ENCODE measurements at regions not wholly inside any gene's neighbourhood (a gene's known extent, or its start where the extent isn't known, plus 50 kb on each side); places are given as distances from the start of the nearest gene placed in this dataset.

- Histone ChIP-seq H3K18ac (ENCODE audit: low read length) (no peak overlapping the region), H2BK120ac (ENCODE audit: insufficient read depth, low read length, poor library complexity) (no peak overlapping the region), H2BK5ac (ENCODE audit: low read depth, low read length, poor library complexity) (no peak overlapping the region), H2AK5ac (ENCODE audit: low read length) (no peak overlapping the region), H4K91ac (ENCODE audit: low read depth, low read length) (no peak overlapping the region), H3K27ac (ENCODE audit: low read depth, low read length) (no peak overlapping the region), H2BK12ac (ENCODE audit: low read length) (no peak overlapping the region), H3K27me3 (ENCODE audit: insufficient read depth, low read length) (no peaks in the 10 kb centered on the region), H3K4me1 (ENCODE audit: control insufficient read depth in 1 of 2, insufficient read depth in 2 of 2, low read length in 2 of 2) (peaks cover 0 to 6% of the 10 kb centered on the region in 2 experiments), H3K14ac (ENCODE audit: low read length) (no peak overlapping the region), H3K9me3 (ENCODE audit: insufficient read depth, low read depth, low read length) (no peaks in the 10 kb centered on the region), H3K79me1 (ENCODE audit: low read length) (no peaks in the 10 kb centered on the region), H2AFZ (ENCODE audit: insufficient read depth, low read length, poor library complexity) (no peak overlapping the region), H3K4ac (ENCODE audit: low read depth, low read length) (no peak overlapping the region), H4K8ac (ENCODE audit: low read depth, low read length) (no peak overlapping the region), H3K4me2 (ENCODE audit: low read length) (no peak overlapping the region), H3K36me3 (ENCODE audit: control insufficient read depth in 1 of 2, insufficient read depth in 2 of 2, low read length in 2 of 2) (no peaks in the 10 kb centered on the region), H3K9ac (ENCODE audit: low read length) (no peak overlapping the region), H3K23ac (ENCODE audit: low read length) (no peak overlapping the region), H3K79me2 (ENCODE audit: control insufficient read depth, insufficient read depth, low read length, poor library complexity) (no peaks in the 10 kb centered on the region), H4K12ac (ENCODE audit: low read depth, low read length) (no peak overlapping the region), H3K4me3 (ENCODE audit: low read depth, low read length) (no peak overlapping the region)
- DNase-seq: no peak
- no CpG with 5 or more reads among the region's 3 CpGs for WGBS (ENCODE audit: extremely low coverage, insufficient coverage, insufficient read length)
Observed at GRCh38 chr4:129371926-129372325, 276.0 kb downstream of the C4orf33 start.

- Histone ChIP-seq H2AFZ (ENCODE audit: insufficient read depth, low read length, poor library complexity) (no peak overlapping the region), H3K36me3 (ENCODE audit: control insufficient read depth in 1 of 2, insufficient read depth in 2 of 2, low read length in 2 of 2) (no peaks in the 10 kb centered on the region), H3K4me1 (ENCODE audit: control insufficient read depth in 1 of 2, insufficient read depth in 2 of 2, low read length in 2 of 2) (peaks cover 0 to 6% of the 10 kb centered on the region in 2 experiments), H3K79me2 (ENCODE audit: control insufficient read depth, insufficient read depth, low read length, poor library complexity) (no peaks in the 10 kb centered on the region), H4K91ac (ENCODE audit: low read depth, low read length) (no peak overlapping the region), H2BK120ac (ENCODE audit: insufficient read depth, low read length, poor library complexity) (no peak overlapping the region), H3K79me1 (ENCODE audit: low read length) (no peaks in the 10 kb centered on the region), H3K4me3 (ENCODE audit: low read depth, low read length) (no peak overlapping the region), H3K4ac (ENCODE audit: low read depth, low read length) (no peak overlapping the region), H3K18ac (ENCODE audit: low read length) (no peak overlapping the region), H3K23ac (ENCODE audit: low read length) (no peak overlapping the region), H3K14ac (ENCODE audit: low read length) (no peak overlapping the region), H3K4me2 (ENCODE audit: low read length) (no peak overlapping the region), H2BK5ac (ENCODE audit: low read depth, low read length, poor library complexity) (no peak overlapping the region), H3K27me3 (ENCODE audit: insufficient read depth, low read length) (no peaks in the 10 kb centered on the region), H4K8ac (ENCODE audit: low read depth, low read length) (no peak overlapping the region), H2BK12ac (ENCODE audit: low read length) (no peak overlapping the region), H3K27ac (ENCODE audit: low read depth, low read length) (no peak overlapping the region), H4K12ac (ENCODE audit: low read depth, low read length) (no peak overlapping the region), H3K9ac (ENCODE audit: low read length) (no peak overlapping the region), H2AK5ac (ENCODE audit: low read length) (no peak overlapping the region), H3K9me3 (ENCODE audit: insufficient read depth, low read depth, low read length) (no peaks in the 10 kb centered on the region)
- no peak for DNase-seq
- no CpG with 5 or more reads among the region's 4 CpGs for WGBS (ENCODE audit: extremely low coverage, insufficient coverage, insufficient read length)
Observed at GRCh38 chr4:129377131-129377845, 281.3 kb downstream of the C4orf33 start.

GRCh38 chr4:129378364-129378763 lies 282.4 kb downstream of the C4orf33 start:
- no peak overlapping the region for H2BK120ac ChIP-seq (ENCODE audit: insufficient read depth, low read length, poor library complexity)
- H3K36me3 ChIP-seq (ENCODE audit: control insufficient read depth in 1 of 2, insufficient read depth in 2 of 2, low read length in 2 of 2): no peaks in the 10 kb centered on the region
- H3K27ac ChIP-seq (ENCODE audit: low read depth, low read length): no peak overlapping the region
- no peak overlapping the region for H2AK5ac ChIP-seq (ENCODE audit: low read length)
- H2AFZ ChIP-seq (ENCODE audit: insufficient read depth, low read length, poor library complexity): no peak overlapping the region
- no peaks in the 10 kb centered on the region for H3K79me1 ChIP-seq (ENCODE audit: low read length)
- no peak overlapping the region for H3K9ac ChIP-seq (ENCODE audit: low read length)
- no peak overlapping the region for H3K4ac ChIP-seq (ENCODE audit: low read depth, low read length)
- no peak overlapping the region for H3K4me2 ChIP-seq (ENCODE audit: low read length)
- H3K79me2 ChIP-seq (ENCODE audit: control insufficient read depth, insufficient read depth, low read length, poor library complexity): no peaks in the 10 kb centered on the region
- DNase-seq: no peak
- H4K91ac ChIP-seq (ENCODE audit: low read depth, low read length): no peak overlapping the region
- H3K4me3 ChIP-seq (ENCODE audit: low read depth, low read length): no peak overlapping the region
- no peak overlapping the region for H4K8ac ChIP-seq (ENCODE audit: low read depth, low read length)
- WGBS (ENCODE audit: extremely low coverage, insufficient coverage, insufficient read length): no CpG with 5 or more reads among the region's 3 CpGs
- H3K14ac ChIP-seq (ENCODE audit: low read length): no peak overlapping the region
- no peak overlapping the region for H2BK12ac ChIP-seq (ENCODE audit: low read length)
- no peaks in the 10 kb centered on the region for H3K9me3 ChIP-seq (ENCODE audit: insufficient read depth, low read depth, low read length)
- no peaks in the 10 kb centered on the region for H3K27me3 ChIP-seq (ENCODE audit: insufficient read depth, low read length)
- no peak overlapping the region for H3K23ac ChIP-seq (ENCODE audit: low read length)
- H3K18ac ChIP-seq (ENCODE audit: low read length): no peak overlapping the region
- H3K4me1 ChIP-seq (ENCODE audit: control insufficient read depth in 1 of 2, insufficient read depth in 2 of 2, low read length in 2 of 2): peaks cover 0 to 6% of the 10 kb centered on the region in 2 experiments
- H4K12ac ChIP-seq (ENCODE audit: low read depth, low read length): no peak overlapping the region
- H2BK5ac ChIP-seq (ENCODE audit: low read depth, low read length, poor library complexity): no peak overlapping the region

GRCh38 chr4:129379429-129379828 lies 283.5 kb downstream of the C4orf33 start:
- no peak for DNase-seq
- Histone ChIP-seq H3K79me2 (ENCODE audit: control insufficient read depth, insufficient read depth, low read length, poor library complexity) (no peaks in the 10 kb centered on the region), H3K4me3 (ENCODE audit: low read depth, low read length) (no peak overlapping the region), H3K9ac (ENCODE audit: low read length) (no peak overlapping the region), H3K79me1 (ENCODE audit: low read length) (no peaks in the 10 kb centered on the region), H2AFZ (ENCODE audit: insufficient read depth, low read length, poor library complexity) (no peak overlapping the region), H3K14ac (ENCODE audit: low read length) (no peak overlapping the region), H3K18ac (ENCODE audit: low read length) (no peak overlapping the region), H3K4me2 (ENCODE audit: low read length) (no peak overlapping the region), H2BK120ac (ENCODE audit: insufficient read depth, low read length, poor library complexity) (no peak overlapping the region), H3K4me1 (ENCODE audit: control insufficient read depth in 1 of 2, insufficient read depth in 2 of 2, low read length in 2 of 2) (peaks cover 0 to 3% of the 10 kb centered on the region in 2 experiments), H4K91ac (ENCODE audit: low read depth, low read length) (no peak overlapping the region), H4K8ac (ENCODE audit: low read depth, low read length) (no peak overlapping the region), H3K9me3 (ENCODE audit: insufficient read depth, low read depth, low read length) (no peaks in the 10 kb centered on the region), H2BK12ac (ENCODE audit: low read length) (no peak overlapping the region), H3K4ac (ENCODE audit: low read depth, low read length) (no peak overlapping the region), H4K12ac (ENCODE audit: low read depth, low read length) (no peak overlapping the region), H3K23ac (ENCODE audit: low read length) (no peak overlapping the region), H3K36me3 (ENCODE audit: control insufficient read depth in 1 of 2, insufficient read depth in 2 of 2, low read length in 2 of 2) (no peaks in the 10 kb centered on the region), H2BK5ac (ENCODE audit: low read depth, low read length, poor library complexity) (no peak overlapping the region), H3K27ac (ENCODE audit: low read depth, low read length) (no peak overlapping the region), H2AK5ac (ENCODE audit: low read length) (no peak overlapping the region), H3K27me3 (ENCODE audit: insufficient read depth, low read length) (no peaks in the 10 kb centered on the region)
- WGBS (ENCODE audit: extremely low coverage, insufficient coverage, insufficient read length): no CpG with 5 or more reads among the region's 2 CpGs
